ENCODE measurements at regions not wholly inside any gene's neighbourhood (a gene's known extent, or its start where the extent isn't known, plus 50 kb on each side); places are given as distances from the start of the nearest gene placed in this dataset.

DNA sequence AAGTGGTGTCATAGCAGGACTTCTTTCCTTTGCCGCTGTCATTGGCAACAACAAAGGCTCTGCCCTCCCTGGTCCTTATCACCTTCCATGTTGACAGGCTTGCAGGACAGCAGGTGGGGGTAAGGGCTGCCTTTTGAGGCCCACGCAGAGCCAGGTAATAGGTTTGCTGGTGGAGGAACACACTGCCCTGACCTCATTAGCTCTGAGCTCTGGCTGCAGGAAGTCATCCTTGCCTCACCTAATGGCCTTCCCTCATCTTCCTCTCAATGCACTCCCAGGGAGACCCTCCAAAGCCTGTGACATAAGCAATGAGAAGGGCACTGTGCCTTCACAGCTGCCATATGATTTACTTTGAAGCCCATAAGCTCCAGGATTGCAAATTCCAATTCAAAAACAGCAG, 1205.2 kb upstream of the AUTS2 start:
- H3K4me3 ChIP-seq (ENCODE audit: low read depth, low read length), result no peak overlapping the region
- TF ChIP-seq, protein P1, sequence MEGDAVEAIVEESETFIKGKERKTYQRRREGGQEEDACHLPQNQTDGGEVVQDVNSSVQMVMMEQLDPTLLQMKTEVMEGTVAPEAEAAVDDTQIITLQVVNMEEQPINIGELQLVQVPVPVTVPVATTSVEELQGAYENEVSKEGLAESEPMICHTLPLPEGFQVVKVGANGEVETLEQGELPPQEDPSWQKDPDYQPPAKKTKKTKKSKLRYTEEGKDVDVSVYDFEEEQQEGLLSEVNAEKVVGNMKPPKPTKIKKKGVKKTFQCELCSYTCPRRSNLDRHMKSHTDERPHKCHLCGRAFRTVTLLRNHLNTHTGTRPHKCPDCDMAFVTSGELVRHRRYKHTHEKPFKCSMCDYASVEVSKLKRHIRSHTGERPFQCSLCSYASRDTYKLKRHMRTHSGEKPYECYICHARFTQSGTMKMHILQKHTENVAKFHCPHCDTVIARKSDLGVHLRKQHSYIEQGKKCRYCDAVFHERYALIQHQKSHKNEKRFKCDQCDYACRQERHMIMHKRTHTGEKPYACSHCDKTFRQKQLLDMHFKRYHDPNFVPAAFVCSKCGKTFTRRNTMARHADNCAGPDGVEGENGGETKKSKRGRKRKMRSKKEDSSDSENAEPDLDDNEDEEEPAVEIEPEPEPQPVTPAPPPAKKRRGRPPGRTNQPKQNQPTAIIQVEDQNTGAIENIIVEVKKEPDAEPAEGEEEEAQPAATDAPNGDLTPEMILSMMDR (IDR thresholded peaks at IDR 0.05; ENCODE audit: control insufficient read depth, extremely low read depth, insufficient read depth), result no peak

DNA sequence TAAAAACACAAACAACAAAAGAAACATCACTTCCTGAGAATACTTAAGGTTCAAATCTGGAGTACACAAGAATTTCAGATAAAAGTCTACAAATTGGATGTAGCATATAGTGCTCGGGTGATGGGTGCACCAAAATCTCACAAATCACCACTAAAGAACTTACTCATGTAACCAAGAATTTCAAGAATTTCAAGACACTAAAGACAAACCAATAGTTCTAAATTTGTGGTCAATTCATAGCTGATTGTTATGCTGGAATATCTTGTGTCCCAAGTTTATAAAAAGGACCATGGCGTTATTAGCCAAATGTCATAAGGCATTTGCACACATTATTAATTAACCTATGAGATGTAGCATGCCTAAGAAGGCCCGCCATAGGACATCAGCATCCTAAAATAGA, 1204.1 kb upstream of the AUTS2 start:
- no peak for DNase-seq (ENCODE audit: low read depth)
- TF ChIP-seq, protein P1 (IDR thresholded peaks at IDR 0.05; ENCODE audit: control insufficient read depth, extremely low read depth, insufficient read depth), result no peak
- no peak overlapping the region for H3K4me3 ChIP-seq (ENCODE audit: low read depth, low read length)

More for the DNA sequence above, 1205.2 kb upstream of the AUTS2 start:
- no peak for DNase-seq (ENCODE audit: low read depth)

DNA sequence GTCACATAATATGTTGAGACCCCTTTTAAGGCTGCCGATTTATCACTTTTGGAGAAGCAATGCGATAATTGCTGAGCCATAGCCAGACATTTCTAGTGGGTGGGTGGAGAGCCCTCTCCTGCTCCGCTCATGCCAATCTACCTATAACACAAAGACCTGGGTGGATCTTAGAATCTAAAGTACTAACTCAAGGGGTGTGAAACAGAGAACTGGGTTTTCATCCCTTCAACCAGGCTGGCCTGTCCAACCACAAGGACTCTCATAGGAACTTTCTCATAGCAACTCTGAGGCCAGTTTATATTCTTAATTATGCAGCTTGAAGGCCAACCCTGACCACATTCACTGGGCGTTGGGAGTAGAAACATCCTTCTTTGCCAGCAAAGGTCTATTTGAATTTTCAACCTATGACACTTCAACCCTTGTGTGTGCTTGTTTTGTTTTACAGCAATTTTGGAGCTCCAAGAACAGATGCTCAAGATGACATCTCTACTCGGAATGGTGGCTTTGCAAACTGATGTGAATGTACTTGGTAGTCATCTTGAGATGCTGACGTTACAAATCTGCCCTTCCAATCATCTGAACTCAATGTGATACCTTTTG, 1198.2 kb upstream of the AUTS2 start:
- H3K4me3 ChIP-seq (ENCODE audit: low read depth, low read length), result no peak overlapping the region
- TF ChIP-seq, protein P1 (IDR thresholded peaks at IDR 0.05; ENCODE audit: control insufficient read depth, extremely low read depth, insufficient read depth), result no peak
- no peak for DNase-seq (ENCODE audit: low read depth)

DNA sequence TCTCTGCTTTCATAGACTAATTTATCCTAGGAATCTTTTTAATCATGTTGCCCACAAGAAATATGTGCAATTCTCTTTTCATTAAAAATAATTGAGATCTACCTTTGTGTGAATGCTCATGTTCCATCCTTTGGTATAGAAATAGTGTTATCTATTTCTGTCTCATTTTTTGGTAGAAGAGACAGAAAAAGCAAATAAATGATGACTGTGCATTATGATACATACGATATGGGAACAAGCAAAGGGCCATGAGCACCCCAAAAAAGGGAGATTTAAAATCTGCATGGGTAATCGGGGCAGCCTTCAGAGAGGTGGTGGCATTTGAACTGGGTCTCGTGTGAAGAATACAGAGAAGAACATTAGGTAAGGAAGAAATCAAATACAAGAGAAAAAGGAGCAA, 1197.5 kb upstream of the AUTS2 start:
- TF ChIP-seq, protein P1 (IDR thresholded peaks at IDR 0.05; ENCODE audit: control insufficient read depth, extremely low read depth, insufficient read depth), result no peak

DNA sequence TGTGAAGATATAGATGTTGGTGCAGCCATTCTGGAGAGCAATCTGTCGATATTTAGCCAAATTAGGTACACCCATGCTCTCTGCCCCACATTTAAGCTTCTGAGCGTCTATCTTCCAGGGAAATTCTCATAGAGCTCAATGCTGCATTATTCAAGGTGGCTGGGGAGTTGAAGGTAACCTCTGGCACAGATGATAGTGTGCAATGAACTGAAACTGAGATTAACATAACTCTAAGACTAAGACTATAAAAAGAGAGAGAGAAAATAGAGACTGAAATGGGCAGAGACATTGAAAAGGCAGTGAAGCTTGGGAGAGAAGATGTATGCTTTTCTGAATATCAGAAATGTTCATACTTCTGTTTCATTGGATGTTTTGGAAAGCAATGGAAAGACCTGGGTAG, 1197.0 kb upstream of the AUTS2 start:
- DNase-seq (ENCODE audit: low read depth), result no peak
- H3K4me3 ChIP-seq (ENCODE audit: low read depth, low read length), result no peak overlapping the region
- TF ChIP-seq, protein P1 (IDR thresholded peaks at IDR 0.05; ENCODE audit: control insufficient read depth, extremely low read depth, insufficient read depth), result no peak

More for the DNA sequence above, 1197.5 kb upstream of the AUTS2 start:
- H3K4me3 ChIP-seq (ENCODE audit: low read depth, low read length), result no peak overlapping the region
- DNase-seq (ENCODE audit: low read depth), result no peak

DNA sequence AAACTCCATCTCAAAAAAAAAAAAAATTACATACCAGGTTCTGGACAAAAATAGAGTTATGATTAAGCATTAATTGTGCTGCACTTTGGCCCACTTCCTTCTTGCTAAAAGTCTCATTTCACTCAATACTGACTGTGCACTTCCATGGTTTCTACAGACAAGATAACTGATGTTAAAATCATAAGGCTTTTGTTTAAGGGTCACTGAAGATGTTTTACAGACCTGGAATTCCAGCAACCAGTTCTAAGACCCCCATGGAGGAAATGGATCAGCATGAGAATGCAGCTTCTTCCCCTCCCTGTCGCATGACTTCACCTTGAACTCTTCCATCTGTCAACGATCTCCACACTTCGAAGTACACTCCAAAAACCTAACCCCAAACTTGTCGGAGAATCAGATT, 1191.8 kb upstream of the AUTS2 start:
- H3K4me3 ChIP-seq (ENCODE audit: low read depth, low read length), result no peak overlapping the region

More for the DNA sequence above, 1191.8 kb upstream of the AUTS2 start:
- TF ChIP-seq, protein P1 (IDR thresholded peaks at IDR 0.05; ENCODE audit: control insufficient read depth, extremely low read depth, insufficient read depth), result no peak
- DNase-seq (ENCODE audit: low read depth), result no peak

Measured in LNCaP clone FGC (cell line).